ENCODE measurements at regions not wholly inside any gene's neighbourhood (a gene's known extent, or its start where the extent isn't known, plus 50 kb on each side); places are given as distances from the start of the nearest gene placed in this dataset.

DNA sequence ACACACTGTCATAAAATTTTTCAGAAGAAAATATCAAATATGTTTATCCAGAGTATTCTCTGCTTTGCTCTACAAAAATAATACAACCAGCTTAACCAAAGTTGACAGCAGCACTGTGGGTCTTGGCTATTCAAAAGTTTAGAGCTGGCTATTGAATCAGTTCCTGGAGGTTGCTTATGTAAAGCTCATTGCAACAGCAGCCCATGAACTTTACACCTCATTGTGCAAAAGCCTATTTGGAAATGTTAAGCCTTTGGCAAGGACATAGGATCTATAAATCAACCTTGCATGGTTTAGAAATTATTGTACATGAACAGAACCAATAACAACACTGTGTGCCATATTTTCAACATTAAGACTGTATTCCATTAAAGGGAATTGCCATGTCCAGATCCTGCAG, 714.9 kb downstream of the ADGRL2 start:
- DNase-seq = no peak

DNA sequence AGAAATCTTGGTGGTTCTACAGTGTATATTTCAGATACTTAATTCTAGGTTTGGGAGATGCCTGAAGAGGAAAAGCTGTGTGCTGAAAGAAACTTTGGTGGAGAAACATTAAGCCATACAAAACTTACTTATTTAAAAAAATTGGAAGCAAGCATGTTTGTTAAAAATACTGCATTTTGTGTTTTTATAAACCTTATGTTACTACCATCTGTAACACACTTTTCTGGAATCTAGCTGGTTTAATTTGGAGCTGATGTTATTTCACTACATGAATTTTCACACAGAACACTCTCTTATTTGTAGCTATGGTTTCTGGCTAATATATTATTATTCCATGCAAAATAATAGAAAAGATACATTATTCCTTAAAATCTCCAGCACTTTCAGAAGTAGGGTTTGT, 710.7 kb downstream of the ADGRL2 start:
- no peak for DNase-seq

DNA sequence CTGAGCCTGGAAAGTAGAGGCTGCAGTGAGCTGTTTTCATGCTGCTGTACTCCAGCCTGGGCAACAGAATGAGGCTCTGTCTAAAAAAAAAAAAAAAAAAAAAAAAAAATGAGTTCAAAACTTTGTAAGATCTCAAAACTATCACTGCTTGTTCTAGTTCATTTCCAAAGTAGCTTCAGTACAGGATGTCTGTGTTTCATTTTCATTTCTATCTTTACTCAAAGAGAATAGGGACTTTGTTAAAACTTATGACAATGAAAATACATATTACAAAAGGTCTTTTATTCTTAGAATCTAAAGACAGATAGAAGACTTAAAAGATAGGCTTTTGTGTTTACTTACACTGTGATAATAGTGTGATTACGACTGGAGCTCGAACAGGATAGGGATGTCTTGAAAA, 709.7 kb downstream of the ADGRL2 start:
- DNase-seq = no peak

DNA sequence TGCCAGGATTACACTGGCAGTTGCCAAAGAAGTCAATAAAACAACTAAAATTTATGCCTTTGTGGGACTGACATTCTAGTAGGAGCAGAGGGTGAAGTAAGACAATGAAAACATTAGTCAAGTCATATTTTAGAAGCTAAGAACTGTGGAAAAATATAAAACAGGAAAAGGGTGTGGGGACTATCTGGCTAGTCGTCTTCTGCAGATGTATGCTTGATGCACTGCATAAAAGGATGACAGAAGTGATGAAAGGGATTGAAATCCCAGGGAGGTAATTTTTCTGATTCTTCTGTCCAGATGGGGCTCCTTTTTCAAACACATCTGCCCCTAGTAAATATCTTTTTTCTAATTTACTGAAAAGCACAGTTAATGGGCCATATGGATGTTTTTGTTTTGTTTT, 706.3 kb downstream of the ADGRL2 start:
- no peak for DNase-seq

DNA sequence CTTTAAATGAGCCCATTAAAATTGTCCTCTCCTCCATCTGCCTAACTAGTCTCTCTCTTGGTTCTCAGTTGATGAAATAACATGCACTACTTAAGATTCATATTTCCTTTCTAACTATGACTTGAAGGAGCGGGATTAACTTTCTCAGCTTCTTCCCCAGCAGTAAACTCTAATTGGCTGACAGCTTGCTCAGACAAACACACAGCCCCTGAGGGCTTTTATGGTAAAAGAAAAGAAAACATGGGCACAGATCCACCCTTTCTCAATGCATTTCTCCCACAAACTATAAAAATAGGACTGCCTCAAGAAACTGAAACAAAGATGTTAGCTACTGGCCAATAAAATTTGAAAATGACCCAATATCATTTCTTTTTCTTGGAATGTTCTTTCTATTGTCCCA, 703.1 kb downstream of the ADGRL2 start:
- no peak for DNase-seq

DNA sequence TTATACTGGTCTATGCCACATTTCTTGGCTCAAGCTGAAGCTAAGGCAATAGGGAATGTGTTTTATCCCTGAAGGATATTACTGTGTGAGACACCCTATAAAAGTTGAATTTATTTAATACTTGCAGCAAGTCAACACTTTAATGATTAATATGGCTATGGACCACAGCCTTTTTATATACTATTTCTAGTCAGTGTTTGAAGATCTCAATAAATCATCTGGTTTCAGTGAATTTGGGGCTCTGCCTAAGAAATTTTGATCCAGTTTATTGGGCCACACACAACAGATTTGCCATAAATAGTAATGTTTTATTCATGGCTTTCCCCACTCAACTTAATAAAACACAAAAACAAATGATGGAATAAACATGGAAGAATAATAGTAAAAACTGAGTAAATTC, 698.3 kb downstream of the ADGRL2 start:
- DNase-seq = no peak

DNA sequence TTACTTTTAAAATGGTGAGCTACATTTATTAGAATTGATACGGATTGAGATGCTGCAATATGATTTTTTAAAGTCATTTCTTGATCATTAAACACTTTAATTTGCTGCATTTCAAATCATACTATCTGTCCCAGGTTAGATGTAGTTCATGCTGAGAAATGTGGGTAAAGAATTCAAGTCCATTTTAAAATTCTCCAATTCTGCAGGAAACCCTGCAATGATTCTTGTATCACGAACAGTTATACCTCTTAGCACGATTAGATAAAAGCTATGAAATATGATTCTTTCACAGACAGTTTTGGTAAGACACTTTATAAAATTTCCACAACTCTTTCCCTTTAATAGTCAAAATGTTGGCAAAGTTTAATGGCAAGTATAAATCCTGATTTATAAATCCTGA, 693.4 kb downstream of the ADGRL2 start:
- DNase-seq = no peak

DNA sequence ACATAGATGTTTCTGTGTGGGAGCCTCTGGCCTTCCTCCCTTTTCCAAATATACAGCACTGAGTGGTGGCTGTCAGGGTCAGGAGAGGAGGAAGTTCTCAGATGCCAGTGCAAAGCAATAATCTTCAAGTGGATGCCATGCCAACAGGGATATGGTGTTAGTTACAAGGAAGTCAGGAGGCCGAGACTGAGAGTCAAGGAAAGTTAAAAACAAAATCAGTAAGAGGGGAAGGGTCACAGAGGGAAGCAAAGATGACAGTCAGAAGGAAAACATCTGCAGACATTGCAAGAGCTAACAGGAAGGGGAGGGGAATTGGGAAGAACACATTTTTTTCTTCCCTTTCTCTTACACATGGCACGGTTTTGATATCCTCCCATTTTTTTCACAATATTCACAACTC, 691.4 kb downstream of the ADGRL2 start:
- no peak for DNase-seq

DNA sequence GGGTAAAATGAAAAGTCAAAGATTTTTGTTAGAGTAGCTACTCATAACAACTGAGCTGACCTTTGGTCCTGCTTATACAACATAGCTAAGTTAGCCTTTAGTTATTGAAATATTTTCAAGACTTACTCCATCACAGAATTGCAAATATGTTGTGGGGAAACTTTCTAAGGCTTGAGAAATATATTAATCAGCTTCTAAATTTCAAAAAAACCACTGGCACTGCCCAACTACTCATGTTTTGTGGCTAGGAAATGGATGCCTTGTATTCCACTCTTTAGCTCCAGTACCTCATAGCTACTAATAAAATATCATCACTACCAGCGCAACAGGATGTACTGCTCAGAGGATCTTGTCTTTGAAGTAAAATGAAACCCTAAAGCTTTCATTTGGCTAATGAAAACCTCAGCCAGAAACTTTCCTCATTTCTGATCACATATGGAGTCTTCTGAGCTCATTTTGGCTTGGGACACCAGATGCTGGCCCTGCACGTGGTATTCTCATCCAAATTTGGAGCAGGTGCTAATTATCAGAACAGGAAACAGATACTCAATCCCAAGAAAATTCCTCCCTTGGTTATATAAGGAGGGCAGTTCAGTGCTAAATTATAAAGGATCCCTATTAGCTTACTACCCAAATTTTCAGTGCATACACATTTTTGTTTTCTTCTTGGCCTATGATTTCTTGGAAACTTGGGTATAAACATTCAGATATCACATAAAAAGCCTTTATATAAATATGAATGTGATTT, 690.7 kb downstream of the ADGRL2 start:
- no peak for DNase-seq

DNA sequence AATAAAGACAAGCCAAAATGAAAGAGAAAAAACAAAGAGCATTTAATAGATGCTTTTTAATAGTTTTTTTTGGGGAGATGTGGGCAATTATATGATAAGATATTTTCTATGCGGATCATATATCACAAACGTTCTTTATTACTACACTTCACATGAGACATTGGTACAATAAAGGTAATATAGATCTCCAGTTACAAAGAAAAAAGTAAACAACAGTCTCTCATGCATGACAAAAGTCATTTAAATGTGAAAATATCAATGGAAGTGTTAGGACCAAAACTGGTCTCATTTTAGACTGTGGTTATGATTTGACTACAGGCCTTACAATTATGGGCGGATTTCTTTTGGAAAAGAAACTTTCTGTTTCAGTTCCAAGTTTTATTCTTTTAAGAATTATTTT, 687.0 kb downstream of the ADGRL2 start:
- DNase-seq = no peak

DNA sequence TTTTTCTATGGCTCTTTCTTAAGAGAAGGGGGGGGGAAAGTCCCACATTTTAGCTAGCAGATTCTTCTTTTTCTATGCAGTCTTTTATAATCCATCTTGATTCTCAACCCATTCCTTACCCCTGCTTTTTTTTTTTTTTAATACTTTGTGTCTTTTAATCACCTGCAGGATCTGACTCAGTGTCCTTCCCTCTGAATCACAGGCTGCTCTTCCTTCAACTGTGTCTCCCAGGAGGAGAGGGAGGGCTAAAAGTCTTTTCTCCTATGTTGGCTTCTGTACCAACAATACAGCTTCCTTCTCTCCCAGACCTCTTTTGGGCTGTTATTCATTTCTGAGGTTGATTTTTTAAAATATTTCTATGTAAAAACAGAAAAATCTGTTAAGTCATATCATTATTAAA, 686.2 kb downstream of the ADGRL2 start:
- DNase-seq = no peak

DNA sequence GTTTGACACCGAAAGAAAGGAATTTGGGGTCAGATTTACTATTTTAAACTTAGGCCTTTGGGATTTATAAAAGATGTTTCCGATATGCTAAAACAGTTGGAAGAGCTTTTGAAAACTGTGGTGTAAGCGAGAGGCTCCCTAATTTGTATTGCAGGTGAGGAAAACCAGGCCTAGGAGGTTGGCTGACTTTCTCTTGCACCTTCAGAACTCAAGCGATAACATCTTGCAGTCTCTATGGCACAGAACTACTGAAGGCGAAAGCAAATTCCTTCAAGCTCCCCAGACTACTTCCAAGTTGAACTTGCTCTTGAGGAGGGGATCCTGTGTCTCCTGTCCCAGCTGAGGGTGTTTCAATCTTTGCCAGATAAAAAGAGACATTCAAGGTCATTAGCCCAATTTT, 685.7 kb downstream of the ADGRL2 start:
- DNase-seq = no peak

DNA sequence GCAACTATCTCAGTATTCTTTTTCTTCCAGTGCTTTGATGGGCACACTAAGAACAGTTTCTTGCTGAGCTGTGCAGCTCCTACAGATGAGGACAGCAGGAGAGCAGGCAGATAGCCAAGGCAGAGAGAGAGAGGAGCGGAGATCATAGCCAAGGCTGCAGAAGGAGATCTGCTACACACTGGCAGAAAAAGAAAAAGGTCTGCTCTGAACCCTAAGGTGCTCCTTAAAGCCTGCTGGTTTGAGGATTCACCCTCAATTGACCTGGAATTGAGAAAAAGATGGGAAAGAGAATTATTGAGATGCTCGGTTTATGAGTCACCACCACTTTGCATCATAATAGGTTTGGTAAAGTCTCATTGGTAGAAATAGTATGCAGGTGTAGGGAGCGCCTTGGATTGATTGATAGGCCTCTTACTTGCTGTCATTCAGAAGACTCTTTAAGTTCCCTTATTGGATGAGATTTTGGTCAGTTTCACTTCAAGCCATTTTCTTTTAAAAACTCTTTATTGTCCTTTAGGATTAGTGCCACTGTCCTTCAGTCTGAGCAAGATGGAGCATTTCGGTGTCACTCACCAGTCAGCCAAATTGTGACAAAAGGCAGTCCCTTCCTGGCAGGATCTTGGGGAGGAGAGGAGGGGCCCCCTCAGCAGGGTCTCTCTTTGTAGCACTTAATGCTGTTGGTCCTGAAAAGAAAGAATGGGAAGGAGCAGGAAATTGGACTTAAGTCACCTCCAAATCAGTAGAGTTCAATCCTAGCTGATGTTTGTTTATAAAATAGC, 685.0 kb downstream of the ADGRL2 start:
- DNase-seq = no peak

DNA sequence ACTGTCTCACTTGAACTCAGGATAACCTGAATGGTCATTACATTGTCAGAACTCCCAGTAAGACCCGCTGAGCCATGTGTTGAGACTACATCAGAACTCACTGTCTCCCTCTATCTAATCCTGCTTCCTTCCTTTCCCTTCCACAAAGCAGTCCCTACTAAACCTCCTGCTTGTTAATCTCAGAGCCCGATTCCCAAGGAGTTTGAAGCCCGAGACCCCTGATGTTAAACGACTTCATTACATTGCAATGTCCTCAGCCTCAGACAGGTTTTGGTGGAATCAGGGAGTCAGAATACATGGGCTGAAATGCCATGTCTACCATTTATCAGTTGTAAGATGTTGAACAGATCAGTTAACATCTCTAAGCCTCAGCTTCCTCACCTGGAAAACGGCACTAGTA, 682.4 kb downstream of the ADGRL2 start:
- DNase-seq = no peak

DNA sequence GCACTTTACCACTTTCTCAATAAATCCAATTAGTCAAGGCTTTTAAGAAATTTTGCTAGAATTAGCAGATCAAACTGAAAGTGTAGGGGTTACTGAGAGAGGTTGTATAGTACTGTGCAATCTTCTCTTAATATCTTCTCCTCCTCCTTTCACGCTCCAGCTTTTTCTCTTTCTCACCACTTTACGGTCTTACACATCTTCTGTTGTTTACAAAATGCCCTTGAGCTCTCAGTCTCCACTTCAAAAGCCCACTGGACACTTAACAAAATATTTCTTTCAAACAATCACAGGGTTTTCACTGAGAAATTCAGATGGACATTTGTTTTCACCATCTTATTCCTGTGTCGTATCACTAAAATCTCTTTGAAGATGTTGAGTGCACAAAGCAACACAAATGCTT, 678.2 kb downstream of the ADGRL2 start:
- no peak for DNase-seq

DNA sequence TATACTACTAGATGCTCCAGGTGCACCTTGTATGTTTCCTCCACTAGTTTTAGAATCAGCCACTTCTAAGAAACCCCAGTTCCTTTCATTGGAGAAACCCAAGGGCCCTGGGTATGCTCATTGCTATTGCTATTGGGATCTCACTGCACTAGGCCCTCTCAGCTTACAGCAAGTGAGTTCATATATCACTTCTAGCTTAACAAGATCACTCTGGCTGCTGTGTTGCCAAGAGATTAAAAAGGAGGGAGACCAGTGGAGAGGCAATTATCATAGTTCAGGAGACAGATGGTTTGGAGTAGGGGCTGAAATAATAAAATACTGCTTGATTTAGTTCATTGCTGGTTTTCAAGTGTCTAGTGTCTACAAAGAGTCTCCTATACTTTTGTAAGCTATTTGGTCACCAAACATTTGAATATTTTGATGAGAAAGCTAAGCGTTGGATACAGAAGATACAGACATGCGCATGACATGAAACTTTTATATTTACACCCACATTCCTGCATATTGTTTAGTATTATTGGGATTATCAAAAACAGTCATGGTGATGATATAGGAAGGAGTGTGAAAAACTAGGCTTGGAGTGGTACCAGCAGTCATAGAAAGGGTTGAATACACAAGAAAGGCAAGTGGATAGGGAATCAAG, 671.9 kb downstream of the ADGRL2 start:
- DNase-seq = no peak

DNA sequence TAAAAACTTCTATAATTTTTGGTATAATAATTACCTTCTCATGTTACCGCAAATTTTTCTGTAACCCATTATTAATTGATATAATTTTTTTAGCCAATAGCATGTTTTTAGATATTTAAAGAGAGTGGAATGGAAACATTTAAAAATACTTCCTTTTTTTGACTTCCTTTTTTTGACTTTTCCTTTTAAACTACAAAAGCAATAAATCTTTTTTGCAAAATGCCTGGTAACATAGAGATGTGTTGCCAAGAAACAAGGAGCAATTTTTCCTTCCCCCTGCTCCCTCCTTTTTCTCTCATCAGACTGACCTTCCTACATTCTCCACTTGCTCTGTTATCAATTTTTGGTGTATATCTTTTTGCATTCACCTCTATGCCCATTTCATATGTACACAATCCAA, 666.2 kb downstream of the ADGRL2 start:
- no peak for DNase-seq

DNA sequence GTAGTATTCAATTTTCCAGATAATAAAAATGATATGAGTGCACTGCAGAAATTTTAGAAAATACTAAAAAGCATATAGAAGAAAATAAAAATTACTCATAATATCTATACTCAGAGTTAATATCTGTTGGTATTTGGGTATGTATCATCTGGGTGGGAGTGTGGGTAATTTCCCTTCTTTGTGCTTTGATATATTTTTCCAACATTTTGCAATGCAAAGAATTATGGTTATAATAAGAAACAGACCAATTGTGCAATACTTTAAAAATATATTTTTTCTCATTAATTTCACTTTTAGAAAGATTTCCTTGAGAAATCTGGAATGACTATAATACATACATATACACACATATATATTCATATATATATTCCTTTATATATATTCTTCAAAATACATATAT, 665.7 kb downstream of the ADGRL2 start:
- DNase-seq = no peak

DNA sequence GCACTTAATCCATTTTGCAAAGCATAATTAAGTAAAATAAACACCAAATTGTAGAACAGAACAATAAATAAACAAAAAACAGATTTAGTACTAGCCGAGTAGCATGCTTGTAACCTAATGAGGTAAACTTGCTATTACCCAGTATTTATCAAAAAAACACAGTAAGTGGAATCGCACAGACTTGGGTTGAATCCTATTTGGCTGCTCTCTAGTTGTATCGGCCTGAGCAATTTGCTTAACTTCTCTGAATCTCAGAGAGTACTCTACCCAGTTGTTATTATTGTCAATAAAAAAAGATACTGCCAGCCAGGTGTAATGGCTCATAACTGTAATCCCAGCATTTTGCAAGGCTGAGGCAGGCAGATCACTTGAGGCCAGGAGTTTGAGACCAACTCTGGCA, 664.3 kb downstream of the ADGRL2 start:
- DNase-seq = no peak

DNA sequence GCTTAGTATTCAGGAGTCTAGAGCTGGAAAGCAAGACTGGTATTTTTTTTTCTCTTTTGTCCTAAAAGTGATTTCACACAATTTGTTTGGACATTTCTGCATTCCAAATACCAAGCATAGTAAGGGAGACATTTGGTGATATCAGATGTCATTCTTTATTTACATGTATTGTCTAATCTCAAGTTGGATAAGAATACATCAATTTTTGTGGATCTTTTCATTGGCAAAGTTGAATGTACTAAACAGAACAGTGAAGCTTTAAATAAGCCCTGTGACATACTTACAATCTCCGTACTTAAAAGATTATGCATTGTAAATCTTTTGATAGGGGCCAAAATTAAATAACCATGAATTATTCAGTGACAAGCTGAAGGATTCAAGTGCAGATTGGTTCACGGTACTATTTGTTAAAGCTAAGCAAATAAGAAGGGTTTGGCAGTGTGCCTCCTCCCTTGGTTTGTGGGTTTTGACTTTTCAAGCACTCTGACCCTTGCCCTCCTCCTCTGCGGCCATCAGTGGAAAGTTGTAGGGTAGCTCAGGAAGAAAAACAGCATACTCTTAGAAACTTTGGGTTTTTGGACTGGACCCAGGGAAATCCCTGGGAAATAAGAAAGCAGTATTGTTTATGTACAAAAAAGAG, 663.7 kb downstream of the ADGRL2 start:
- peak; percentile 39 for DNase-seq

DNA sequence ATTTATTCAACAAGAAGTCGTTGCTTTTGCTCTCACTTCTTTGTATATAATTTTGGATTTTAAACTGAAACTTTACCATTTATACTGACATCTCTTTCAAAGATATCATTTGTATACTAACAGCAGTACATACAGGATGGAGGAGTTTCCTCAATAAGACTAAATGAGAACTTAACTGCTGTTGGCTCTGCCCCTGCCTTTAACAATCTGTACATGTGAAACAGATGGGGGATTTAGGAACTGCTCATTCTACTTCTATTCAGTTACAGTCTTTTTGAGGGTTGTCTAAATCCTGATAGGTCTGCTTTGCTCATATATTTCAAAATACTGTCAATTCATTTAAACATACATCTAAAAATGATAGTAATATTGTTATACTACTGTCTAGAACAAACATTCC, 663.2 kb downstream of the ADGRL2 start:
- DNase-seq = no peak

DNA sequence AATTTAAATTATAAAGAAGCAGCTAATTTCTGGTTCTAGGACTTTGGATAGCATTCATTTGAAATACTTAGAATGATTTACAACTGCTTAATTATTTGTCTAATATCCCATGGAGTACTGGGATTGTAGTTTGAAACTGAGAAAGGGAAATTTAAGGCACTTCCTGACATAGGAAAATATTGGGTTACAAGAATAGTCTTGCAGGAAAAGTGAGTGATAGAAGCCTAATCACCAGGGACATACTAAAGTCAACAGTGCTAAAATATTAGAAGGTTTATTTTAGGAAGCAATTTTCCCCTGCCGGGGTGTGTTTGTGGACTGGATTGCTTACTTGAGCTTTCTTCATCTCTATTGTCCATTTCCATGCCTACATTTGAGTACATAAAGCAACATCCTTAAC, 661.6 kb downstream of the ADGRL2 start:
- peak; percentile 27 for DNase-seq

DNA sequence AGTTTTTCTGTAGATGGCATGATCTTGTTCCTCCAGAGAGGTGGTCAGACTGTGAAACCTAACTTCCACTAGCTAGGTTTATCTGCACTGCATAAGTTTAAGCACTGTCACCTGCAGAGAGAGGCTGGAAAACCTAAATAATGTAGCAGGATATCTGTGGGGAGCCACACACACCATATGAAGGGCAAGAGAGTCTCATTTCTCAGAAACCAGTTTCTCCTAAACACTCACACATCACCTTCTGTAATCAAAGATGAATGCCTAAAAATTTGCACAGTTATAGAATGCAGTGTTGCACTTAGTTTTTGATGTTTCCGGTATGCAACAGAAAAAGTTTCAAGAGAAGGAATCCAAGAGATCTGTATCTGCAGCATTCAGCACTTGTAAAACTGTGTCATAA, 654.6 kb downstream of the ADGRL2 start:
- no peak for DNase-seq

DNA sequence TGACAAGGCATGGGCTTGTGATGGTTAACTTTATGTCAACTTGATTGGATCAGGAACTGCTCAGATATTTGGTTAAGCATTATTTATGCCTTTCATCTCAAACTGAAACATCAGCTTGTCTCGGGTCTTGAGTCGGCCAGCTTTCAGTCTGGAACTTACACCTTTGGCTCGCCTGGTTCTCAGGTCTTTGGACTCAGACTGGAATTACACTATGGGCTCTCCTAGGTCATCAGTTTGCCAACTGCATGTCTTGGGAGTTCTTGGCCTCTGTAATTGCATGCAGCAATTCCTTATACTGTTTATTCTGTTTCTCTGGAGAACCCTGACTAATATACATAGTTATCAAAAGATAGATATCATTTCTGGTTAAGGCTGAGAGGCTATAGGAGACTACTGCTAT, 653.7 kb downstream of the ADGRL2 start:
- no peak for DNase-seq

All from NCI-H2081 treated with DMSO at 0.1 percent for 48 hours (cell line).